ENCODE measurements at regions not wholly inside any gene's neighbourhood (a gene's known extent, or its start where the extent isn't known, plus 50 kb on each side); places are given as distances from the start of the nearest gene placed in this dataset.
A peak's percentile ranks its signal among the peaks of the same experiment; 100 is the strongest.

DNA sequence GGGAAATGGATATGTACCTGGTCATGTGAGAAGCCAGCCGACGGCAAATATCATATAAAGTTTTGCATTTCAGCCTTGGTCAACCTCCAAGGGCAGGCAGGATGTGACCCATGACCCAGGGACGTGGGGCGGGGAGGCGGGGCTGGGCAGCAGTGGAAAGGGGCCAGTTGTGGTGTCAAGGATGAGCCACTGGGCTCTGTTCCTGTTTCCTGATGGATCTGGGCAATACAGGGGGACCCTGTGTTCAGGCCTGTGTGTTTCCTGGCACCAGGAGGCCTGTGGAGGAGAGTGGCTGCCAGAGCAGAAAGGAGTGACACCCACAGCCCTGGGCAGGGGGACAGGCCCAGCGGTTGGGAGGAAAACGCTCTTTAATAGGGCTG is 106.9 kb downstream of the GATA6 start:
- no peaks in the 10 kb centered on the region for H3K36me3 ChIP-seq
- DNase-seq (peak in 1 of 2 donors; percentile 65), ATAC-seq (ENCODE audit: low FRiP score in 2 of 2) (no peak)
- H3K27me3 ChIP-seq: no peaks in the 10 kb centered on the region
- H3K9me3 ChIP-seq: no peaks in the 10 kb centered on the region
- no peak for TF ChIP-seq POLR2A (IDR thresholded peaks at IDR 0.05)
- peak in 1 of 2 donors; percentile 29 for TF ChIP-seq POLR2AphosphoS5 (IDR thresholded peaks at IDR 0.05)
- peaks cover 0 to 10% (median 5%) of the 10 kb centered on the region in 4 donors for H3K4me1 ChIP-seq
- H3K27ac ChIP-seq: peak overlapping the region in 2 of 4 donors; percentile 13 to 27
- H3K4me3 ChIP-seq: no peak overlapping the region
- WGBS, 2 donors: 72 to 87% methylated on average over 4 to 7 of the region's 7 CpGs

DNA sequence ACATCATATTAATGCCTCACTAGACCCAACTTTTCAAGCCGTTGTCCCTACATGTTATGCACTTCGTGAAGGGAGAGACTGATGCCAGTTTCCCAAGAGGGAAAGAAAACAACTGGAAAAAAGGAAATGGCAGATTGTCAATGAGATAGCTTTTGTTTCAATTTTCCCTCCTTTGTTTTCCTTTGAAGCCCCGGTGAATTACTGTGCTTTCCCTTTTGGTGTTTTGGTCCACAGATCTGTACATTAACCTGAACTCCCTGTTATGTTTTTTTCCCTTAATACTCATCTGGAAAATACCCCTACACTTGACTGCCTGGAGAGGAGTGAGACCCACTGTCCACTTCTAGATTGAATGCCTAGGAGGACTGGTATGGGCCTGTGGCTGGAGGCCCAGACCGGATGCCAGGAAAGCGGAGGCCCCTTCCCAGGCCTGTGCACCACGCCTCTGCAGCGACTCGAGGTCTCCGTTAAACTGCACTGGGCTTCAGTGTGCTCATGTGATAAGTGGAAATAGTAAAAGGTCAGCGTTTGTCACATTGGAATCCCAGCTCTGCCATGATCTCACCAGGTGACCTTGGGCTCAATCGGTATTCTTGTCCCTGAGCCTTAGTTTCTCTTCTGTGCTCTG is 106.4 kb downstream of the GATA6 start:
- Histone ChIP-seq H3K9me3 (no peaks in the 10 kb centered on the region), H3K4me3 (no peak overlapping the region), H3K27me3 (no peaks in the 10 kb centered on the region), H3K36me3 (no peaks in the 10 kb centered on the region), H3K27ac (peak overlapping the region in 2 of 4 donors; percentile 13 to 27), H3K4me1 (peaks cover 0 to 10% (median 5%) of the 10 kb centered on the region in 4 donors)
- ATAC-seq (ENCODE audit: low FRiP score in 2 of 2): no peak
- DNase-seq: no peak
- TF ChIP-seq EP300 (IDR thresholded peaks at IDR 0.05) (no peak), POLR2A (IDR thresholded peaks at IDR 0.05) (no peak), POLR2AphosphoS5 (IDR thresholded peaks at IDR 0.05) (no peak)
- TF ChIP-seq, protein P1, sequence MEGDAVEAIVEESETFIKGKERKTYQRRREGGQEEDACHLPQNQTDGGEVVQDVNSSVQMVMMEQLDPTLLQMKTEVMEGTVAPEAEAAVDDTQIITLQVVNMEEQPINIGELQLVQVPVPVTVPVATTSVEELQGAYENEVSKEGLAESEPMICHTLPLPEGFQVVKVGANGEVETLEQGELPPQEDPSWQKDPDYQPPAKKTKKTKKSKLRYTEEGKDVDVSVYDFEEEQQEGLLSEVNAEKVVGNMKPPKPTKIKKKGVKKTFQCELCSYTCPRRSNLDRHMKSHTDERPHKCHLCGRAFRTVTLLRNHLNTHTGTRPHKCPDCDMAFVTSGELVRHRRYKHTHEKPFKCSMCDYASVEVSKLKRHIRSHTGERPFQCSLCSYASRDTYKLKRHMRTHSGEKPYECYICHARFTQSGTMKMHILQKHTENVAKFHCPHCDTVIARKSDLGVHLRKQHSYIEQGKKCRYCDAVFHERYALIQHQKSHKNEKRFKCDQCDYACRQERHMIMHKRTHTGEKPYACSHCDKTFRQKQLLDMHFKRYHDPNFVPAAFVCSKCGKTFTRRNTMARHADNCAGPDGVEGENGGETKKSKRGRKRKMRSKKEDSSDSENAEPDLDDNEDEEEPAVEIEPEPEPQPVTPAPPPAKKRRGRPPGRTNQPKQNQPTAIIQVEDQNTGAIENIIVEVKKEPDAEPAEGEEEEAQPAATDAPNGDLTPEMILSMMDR (IDR thresholded peaks at IDR 0.05): no peak
- 56 to 67% methylated on average over 10 to 11 of the region's 11 CpGs for WGBS, 2 donors

DNA sequence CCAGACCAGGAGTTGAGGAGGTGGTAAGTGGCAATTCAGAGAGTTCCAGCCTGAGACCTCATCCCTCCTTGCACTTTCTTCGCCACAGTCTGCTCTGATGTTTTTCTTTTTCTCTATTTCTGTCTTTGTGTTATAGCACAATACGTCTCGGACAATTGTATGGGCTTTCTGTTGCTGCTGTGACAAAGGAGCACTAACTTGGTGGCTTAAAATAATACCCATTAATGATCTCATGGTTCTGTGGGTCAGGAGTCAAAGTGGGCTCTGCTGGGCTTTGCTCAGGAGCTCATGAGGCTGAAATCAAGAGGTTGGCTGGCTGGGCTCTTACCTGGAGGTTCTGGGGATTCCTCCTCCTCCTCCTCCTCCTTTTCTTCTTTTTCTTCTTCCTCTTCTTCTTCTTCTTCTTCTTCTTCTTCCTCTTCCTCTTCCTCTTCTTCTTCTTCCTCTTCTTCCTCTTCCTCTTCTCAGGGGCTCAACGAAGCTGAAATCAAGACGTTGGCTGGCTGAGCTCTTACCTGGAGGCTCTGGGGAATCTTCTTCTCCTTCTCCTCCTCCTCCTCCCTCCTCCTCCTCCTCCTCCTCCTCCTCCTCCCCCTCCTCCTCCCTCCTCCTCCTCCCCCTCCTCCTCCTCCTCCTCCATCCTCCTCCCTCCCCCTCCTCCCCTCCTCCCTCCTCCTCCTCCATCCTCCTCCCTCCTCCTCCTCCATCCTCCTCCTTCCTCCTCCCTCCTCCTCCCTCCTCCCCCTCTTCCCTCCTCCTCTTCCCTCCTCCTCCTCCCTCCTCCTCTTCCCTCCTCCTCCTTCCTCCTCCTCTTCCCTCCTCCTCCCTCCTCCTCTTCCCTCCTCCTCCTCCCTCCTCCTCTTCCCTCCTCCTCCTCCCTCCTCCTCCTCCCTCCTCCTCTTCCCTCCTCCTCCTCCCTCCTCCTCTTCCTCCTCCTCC is 104.0 kb downstream of the GATA6 start:
- TF ChIP-seq, protein P1 (IDR thresholded peaks at IDR 0.05): no peak
- TF ChIP-seq EP300 (IDR thresholded peaks at IDR 0.05) (no peak), POLR2AphosphoS5 (IDR thresholded peaks at IDR 0.05) (no peak), POLR2A (IDR thresholded peaks at IDR 0.05) (no peak)
- WGBS, 2 donors: 92 to 94% methylated on average over 5 of the region's 5 CpGs
- Histone ChIP-seq H3K4me3 (no peak overlapping the region), H3K4me1 (peaks cover 4 to 15% (median 5%) of the 10 kb centered on the region in 4 donors), H3K36me3 (no peaks in the 10 kb centered on the region), H3K27me3 (no peaks in the 10 kb centered on the region), H3K9me3 (no peaks in the 10 kb centered on the region), H3K27ac (no peak overlapping the region)
- no peak for ATAC-seq (ENCODE audit: low FRiP score in 2 of 2)
- DNase-seq: no peak

DNA sequence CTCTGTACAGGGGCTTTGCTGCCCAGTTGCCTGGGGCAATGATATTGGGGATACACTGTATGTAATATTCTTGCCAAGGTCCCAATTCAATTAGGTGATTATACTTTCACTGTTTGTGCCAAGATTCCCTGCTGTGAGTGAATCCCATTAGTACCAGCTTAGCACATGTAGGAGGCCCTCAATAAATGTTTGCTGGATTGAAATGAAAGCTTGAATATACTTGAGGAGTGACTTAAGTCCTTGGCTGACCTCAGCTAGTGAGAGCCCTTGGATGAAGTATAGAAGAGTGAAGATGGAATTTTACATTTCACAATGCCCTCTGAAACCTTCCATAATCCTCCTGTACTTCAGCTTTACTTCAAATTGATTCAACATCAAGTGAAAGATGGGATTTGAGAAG is 102.9 kb downstream of the GATA6 start:
- H3K4me3 ChIP-seq: no peak overlapping the region
- no peak overlapping the region for H3K27ac ChIP-seq
- ATAC-seq (ENCODE audit: low FRiP score in 2 of 2): peak in 1 of 2 donors; percentile 45
- H3K36me3 ChIP-seq: no peaks in the 10 kb centered on the region
- H3K9me3 ChIP-seq: no peaks in the 10 kb centered on the region
- no peak for DNase-seq
- peaks cover 5 to 16% (median 7%) of the 10 kb centered on the region in 4 donors for H3K4me1 ChIP-seq
- TF ChIP-seq, protein P1 (IDR thresholded peaks at IDR 0.05): no peak
- TF ChIP-seq EP300 (IDR thresholded peaks at IDR 0.05): peak in 1 of 4 donors; percentile 62
- no peaks in the 10 kb centered on the region for H3K27me3 ChIP-seq

DNA sequence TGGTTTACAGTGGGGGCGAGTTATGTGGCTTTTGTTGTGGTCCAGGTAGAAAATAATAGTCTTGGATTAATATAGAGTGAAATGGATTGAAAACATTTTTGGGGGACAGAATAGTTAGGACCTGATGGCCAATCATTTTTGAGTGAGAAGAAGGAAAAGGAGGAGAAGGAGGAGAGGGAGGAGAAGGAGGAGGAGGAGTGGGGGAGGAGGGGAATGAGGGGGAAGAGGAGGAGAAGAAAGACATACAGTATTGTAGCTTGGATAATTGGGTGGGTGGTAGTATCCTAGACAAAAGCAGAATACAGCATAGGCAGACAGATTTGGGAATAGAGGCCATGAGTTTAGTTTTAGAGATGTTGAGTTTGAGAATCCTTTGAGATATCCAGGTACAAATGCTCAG is 101.6 kb downstream of the GATA6 start:
- Histone ChIP-seq H3K27ac (no peak overlapping the region), H3K9me3 (no peaks in the 10 kb centered on the region), H3K27me3 (no peaks in the 10 kb centered on the region), H3K4me1 (peaks cover under 1 to 16% (median 5%) of the 10 kb centered on the region in 4 donors), H3K36me3 (no peaks in the 10 kb centered on the region), H3K4me3 (no peak overlapping the region)
- ATAC-seq (ENCODE audit: low FRiP score in 2 of 2): no peak
- WGBS, 2 donors: 91 to 95% methylated on average over 1 of the region's 1 CpG
- no peak for DNase-seq
- TF ChIP-seq, protein P1 (IDR thresholded peaks at IDR 0.05): no peak
- TF ChIP-seq POLR2AphosphoS5 (IDR thresholded peaks at IDR 0.05) (no peak), POLR2A (IDR thresholded peaks at IDR 0.05) (no peak), EP300 (IDR thresholded peaks at IDR 0.05) (no peak)
